Breast epithelium (tissue), 4 donors: ENCODE measurements at regions not wholly inside any gene's neighbourhood (a gene's known extent, or its start where the extent isn't known, plus 50 kb on each side); places are given as distances from the start of the nearest gene placed in this dataset.

Experiments
- DNase-seq, 2 donors: peaks; one replicate each; pipeline ENCODE4 v3.0.0-alpha.2; 2019; ENCODE audit warnings: low spot score in 2 of 2
- H3K27ac ChIP-seq, 2 donors: fragments of 200-600 bp; sonication (generic) in 1 of 2; one replicate each; pipeline ENCODE4 v1.5.1; 2016 to 2019; ENCODE audit warnings: mild to moderate bottlenecking in 1 of 2
- H3K27me3 ChIP-seq, 2 donors: fragments of 200-600 bp; sonication (generic) in 1 of 2; one replicate each; pipeline versions ENCODE4 v1.5.1 to v1.6.0; 2017 to 2019; ENCODE audit warnings: control low read depth in 1 of 2, mild to moderate bottlenecking in 1 of 2
- H3K36me3 ChIP-seq: fragments of 200-600 bp; one replicate; pipeline ENCODE4 v1.5.1; 2019
- H3K4me1 ChIP-seq, 2 donors: fragments of 200-600 bp; sonication (generic); one replicate each; pipeline ENCODE4 v1.5.1; 2016 to 2019; ENCODE audit warnings: control low read depth in 1 of 2
- H3K4me3 ChIP-seq, 3 donors: fragments of 200-600 bp; sonication (generic); 1 replicate in 2 of 3; 2 replicates in 1 of 3; pipeline ENCODE4 v1.5.1; 2016 to 2019; ENCODE audit warnings: mild to moderate bottlenecking in 3 of 3, moderate library complexity in 2 of 3
- H3K9me3 ChIP-seq, 2 donors: fragments of 200-600 bp; sonication (generic) in 1 of 2; one replicate each; pipeline ENCODE4 v1.5.1; 2016 to 2019; ENCODE audit warnings: control low read depth in 1 of 2
- CTCF ChIP-seq, 3 donors: fragments of 450-650 bp; IDR thresholded peaks; one replicate each; pipeline ENCODE4 v1.5.1; 2016 to 2017; ENCODE audit warnings: antibody characterized with exemption in 3 of 3, mild to moderate bottlenecking in 3 of 3, moderate library complexity in 3 of 3
- POLR2A ChIP-seq: fragments of 450-650 bp; IDR thresholded peaks from one replicate; pipeline ENCODE4 v1.6.1; 2016; ENCODE audit warnings: antibody characterized with exemption, mild to moderate bottlenecking, moderate library complexity
- POLR2AphosphoS5 ChIP-seq, 3 donors: sonication (generic); formaldehyde crosslinking; IDR thresholded peaks; one replicate each; pipeline ENCODE4 v1.6.1; 2017; ENCODE audit warnings: antibody characterized with exemption in 3 of 3
- intact Hi-C: fragments of 100-400 bp; cut with DNase I; formaldehyde crosslinking; loops from one replicate; pipeline ENCODE4 v1.15.1; 2023; ENCODE audit warnings: low total_unique reads

- H3K27ac ChIP-seq, result no peak overlapping the region
- no peaks in the 10 kb centered on the region for H3K4me1 ChIP-seq
- DNase-seq, result no peak
- H3K27me3 ChIP-seq, result no peaks in the 10 kb centered on the region
- TF ChIP-seq POLR2AphosphoS5 (IDR thresholded peaks at IDR 0.05) (no peak), CTCF (IDR thresholded peaks at IDR 0.05) (no peak), POLR2A (no peak)
- H3K36me3 ChIP-seq, result no peaks in the 10 kb centered on the region
- no peaks in the 10 kb centered on the region for H3K9me3 ChIP-seq
- intact Hi-C loops, result no loop called here
- H3K4me3 ChIP-seq, result no peak overlapping the region
Measured at GRCh38 chr17:53353919-53354351, 468.8 kb upstream of the KIF2B start.

GRCh38 chr17:53344778-53345177 lies 477.9 kb upstream of the KIF2B start:
- no peak for DNase-seq
- no peaks in the 10 kb centered on the region for H3K27me3 ChIP-seq
- H3K4me1 ChIP-seq, result no peaks in the 10 kb centered on the region
- no peak for TF ChIP-seq POLR2A
- no peak for TF ChIP-seq CTCF (IDR thresholded peaks at IDR 0.05)
- TF ChIP-seq POLR2AphosphoS5 (IDR thresholded peaks at IDR 0.05), result no peak
- H3K9me3 ChIP-seq, result peaks cover 0 to 6% of the 10 kb centered on the region in 2 donors
- H3K27ac ChIP-seq, result no peak overlapping the region
- no peak overlapping the region for H3K4me3 ChIP-seq
- intact Hi-C loops, result no loop called here
- H3K36me3 ChIP-seq, result no peaks in the 10 kb centered on the region

GRCh38 chr17:53336281-53336680 lies 486.4 kb upstream of the KIF2B start:
- Histone ChIP-seq H3K4me1 (no peaks in the 10 kb centered on the region), H3K9me3 (peaks cover 0 to 14% of the 10 kb centered on the region in 2 donors), H3K27me3 (no peaks in the 10 kb centered on the region), H3K36me3 (no peaks in the 10 kb centered on the region), H3K4me3 (no peak overlapping the region), H3K27ac (no peak overlapping the region)
- TF ChIP-seq CTCF (IDR thresholded peaks at IDR 0.05) (no peak), POLR2AphosphoS5 (IDR thresholded peaks at IDR 0.05) (no peak), POLR2A (no peak)
- intact Hi-C loops, result no loop called here
- no peak for DNase-seq

- H3K4me3 ChIP-seq, result no peak overlapping the region
- no peaks in the 10 kb centered on the region for H3K27me3 ChIP-seq
- no peak for DNase-seq
- peaks cover 0 to 11% of the 10 kb centered on the region in 2 donors for H3K9me3 ChIP-seq
- H3K36me3 ChIP-seq, result no peaks in the 10 kb centered on the region
- no peaks in the 10 kb centered on the region for H3K4me1 ChIP-seq
- TF ChIP-seq CTCF (IDR thresholded peaks at IDR 0.05) (no peak), POLR2AphosphoS5 (IDR thresholded peaks at IDR 0.05) (no peak), POLR2A (no peak)
- H3K27ac ChIP-seq, result no peak overlapping the region
- intact Hi-C loops, result no loop called here
Measured at GRCh38 chr17:53335443-53335842, 487.3 kb upstream of the KIF2B start.

GRCh38 chr17:53330756-53331155 lies 492.0 kb upstream of the KIF2B start:
- no peaks in the 10 kb centered on the region for H3K27me3 ChIP-seq
- H3K4me1 ChIP-seq, result no peaks in the 10 kb centered on the region
- DNase-seq, result no peak
- no peaks in the 10 kb centered on the region for H3K36me3 ChIP-seq
- no peak overlapping the region for H3K27ac ChIP-seq
- H3K4me3 ChIP-seq, result no peak overlapping the region
- H3K9me3 ChIP-seq, result no peaks in the 10 kb centered on the region
- no peak for TF ChIP-seq POLR2AphosphoS5 (IDR thresholded peaks at IDR 0.05)
- TF ChIP-seq CTCF (IDR thresholded peaks at IDR 0.05), result no peak
- no peak for TF ChIP-seq POLR2A
- intact Hi-C loops, result no loop called here
